Non-pigmented ciliary epithelial cell (primary cell): ENCODE measurements at regions not wholly inside any gene's neighbourhood (a gene's known extent, or its start where the extent isn't known, plus 50 kb on each side); places are given as distances from the start of the nearest gene placed in this dataset.

Experiments
- DNase-seq: peaks from one replicate; pipeline ENCODE4 v3.0.0-alpha.2; 2010; ENCODE audit warnings: low read depth

GRCh38 chr2:118239284-118239683, 151.0 kb downstream of the INSIG2 start:
- no peak for DNase-seq

GRCh38 chr2:118237451-118237850, 149.2 kb downstream of the INSIG2 start:
- DNase-seq = no peak

- DNase-seq = no peak
Observed at GRCh38 chr2:118232796-118233195, 144.5 kb downstream of the INSIG2 start.

- no peak for DNase-seq
Observed at GRCh38 chr2:118232391-118232790, 144.1 kb downstream of the INSIG2 start.

- no peak for DNase-seq
Observed at GRCh38 chr2:118231759-118232158, 143.5 kb downstream of the INSIG2 start.

GRCh38 chr2:118227698-118228508, 139.6 kb downstream of the INSIG2 start:
- no peak for DNase-seq

GRCh38 chr2:118225666-118226065, 137.4 kb downstream of the INSIG2 start:
- DNase-seq = no peak

GRCh38 chr2:118224895-118225311, 136.6 kb downstream of the INSIG2 start:
- no peak for DNase-seq

- no peak for DNase-seq
Observed at GRCh38 chr2:118223992-118224894, 136.0 kb downstream of the INSIG2 start.

- no peak for DNase-seq
Observed at GRCh38 chr2:118223511-118223991, 135.3 kb downstream of the INSIG2 start.

GRCh38 chr2:118222672-118223421, 134.6 kb downstream of the INSIG2 start:
- no peak for DNase-seq

- DNase-seq = no peak
Observed at GRCh38 chr2:118222273-118222594, 134.0 kb downstream of the INSIG2 start.

GRCh38 chr2:118221536-118222272, 133.4 kb downstream of the INSIG2 start:
- peak; percentile 54 for DNase-seq

GRCh38 chr2:118219611-118220010, 131.3 kb downstream of the INSIG2 start:
- no peak for DNase-seq

- no peak for DNase-seq
Observed at GRCh38 chr2:118216224-118216623, 128.0 kb downstream of the INSIG2 start.

- no peak for DNase-seq
Observed at GRCh38 chr2:118209727-118210126, 121.5 kb downstream of the INSIG2 start.

- no peak for DNase-seq
Observed at GRCh38 chr2:118207889-118208288, 119.6 kb downstream of the INSIG2 start.

GRCh38 chr2:118202707-118203303, 114.5 kb downstream of the INSIG2 start:
- no peak for DNase-seq

- no peak for DNase-seq
Observed at GRCh38 chr2:118198268-118198667, 110.0 kb downstream of the INSIG2 start.

GRCh38 chr2:118197011-118197675, 108.9 kb downstream of the INSIG2 start:
- DNase-seq = no peak

GRCh38 chr2:118190474-118190873, 102.2 kb downstream of the INSIG2 start:
- DNase-seq = no peak
